Activated CD8-positive, alpha-beta memory T cell treated with anti-CD3 and anti-CD28 coated beads for 48 hours (primary cell): ENCODE measurements at regions not wholly inside any gene's neighbourhood (a gene's known extent, or its start where the extent isn't known, plus 50 kb on each side); places are given as distances from the start of the nearest gene placed in this dataset.

ENCODE experiments used
- DNase-seq, 3 experiments: peaks; one replicate each; pipeline ENCODE4 v3.0.0-alpha.2; 2020; ENCODE audit warnings: low read depth in 2 of 3, low spot score in 2 of 3

DNA sequence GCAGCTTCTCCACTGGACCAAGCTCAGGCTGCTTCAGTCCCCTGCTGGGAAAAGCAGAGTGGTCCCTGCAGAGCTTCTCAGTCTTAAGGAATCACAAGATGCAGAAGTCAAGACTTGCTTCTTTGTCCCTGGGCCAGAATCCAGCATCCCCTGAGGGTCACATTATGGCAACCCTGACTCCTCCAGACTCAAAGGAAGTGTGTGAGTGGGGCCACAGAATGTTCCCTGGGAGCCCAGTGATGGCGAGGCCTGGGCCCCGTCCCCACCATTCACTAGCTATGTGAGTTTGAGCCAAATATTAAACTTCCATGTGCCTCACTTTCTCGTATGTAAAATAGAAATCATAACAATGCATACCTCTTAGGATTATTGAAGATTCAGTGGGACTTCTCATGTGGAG is 122.2 kb upstream of the NCAM1 start:
- no peak for DNase-seq

DNA sequence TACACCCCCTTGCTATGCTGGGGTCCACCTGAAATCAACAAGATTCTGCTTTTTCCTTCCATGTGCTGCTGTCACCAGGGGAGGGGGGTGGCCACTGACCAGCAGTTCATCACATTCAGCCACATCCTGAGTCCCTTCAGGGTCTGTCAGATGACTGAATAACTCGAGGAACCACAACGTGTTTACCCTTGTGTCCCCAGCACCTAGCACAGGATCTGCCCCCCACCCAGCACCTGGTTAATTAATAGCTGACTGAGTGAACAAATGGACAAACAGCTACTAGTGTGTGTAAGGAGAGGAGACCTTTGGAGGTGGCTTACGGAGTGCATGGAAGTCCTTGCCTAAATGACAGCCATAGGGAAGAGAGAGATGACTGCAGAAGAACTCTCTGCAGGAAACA is 119.5 kb upstream of the NCAM1 start:
- no peak for DNase-seq

DNA sequence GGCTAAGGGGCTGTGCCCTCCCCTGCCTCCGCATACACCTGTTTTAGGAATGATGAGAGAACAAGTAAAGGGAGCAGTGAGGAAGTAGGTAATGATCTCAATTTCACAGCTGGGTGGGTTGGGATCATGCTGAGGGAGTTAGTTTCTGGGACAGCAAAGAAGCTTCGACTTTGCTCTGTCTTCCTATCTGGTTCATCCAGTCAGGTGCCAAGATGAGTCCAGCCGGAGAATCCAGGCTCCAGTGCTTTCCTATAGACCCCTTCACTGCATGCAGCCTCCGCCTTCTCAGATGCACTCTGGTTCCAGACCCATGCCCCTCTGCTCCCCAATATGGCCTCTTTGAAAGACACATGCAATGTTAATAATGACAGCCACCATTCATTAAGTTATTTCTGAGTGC is 119.1 kb upstream of the NCAM1 start:
- no peak for DNase-seq

DNA sequence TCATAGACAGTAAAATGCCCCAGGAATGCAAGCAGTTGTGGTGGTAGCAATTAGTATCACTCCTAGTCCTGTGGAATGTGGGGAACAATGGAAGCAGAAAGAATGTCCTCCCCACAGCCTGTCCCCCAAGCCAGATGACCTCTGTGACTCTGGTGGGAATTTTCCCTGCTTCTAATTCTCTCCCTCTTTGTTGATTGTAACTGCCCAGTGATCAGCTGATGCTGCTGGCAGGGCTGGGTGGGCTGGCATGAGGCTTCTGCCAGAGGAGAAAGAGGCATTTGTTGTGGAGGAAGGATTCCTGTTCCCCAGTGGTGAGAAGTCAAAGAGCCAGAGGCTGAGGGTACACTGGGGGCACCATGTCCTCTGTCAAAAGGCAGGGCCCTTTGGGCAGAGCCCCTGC is 116.7 kb upstream of the NCAM1 start:
- DNase-seq: no peak

DNA sequence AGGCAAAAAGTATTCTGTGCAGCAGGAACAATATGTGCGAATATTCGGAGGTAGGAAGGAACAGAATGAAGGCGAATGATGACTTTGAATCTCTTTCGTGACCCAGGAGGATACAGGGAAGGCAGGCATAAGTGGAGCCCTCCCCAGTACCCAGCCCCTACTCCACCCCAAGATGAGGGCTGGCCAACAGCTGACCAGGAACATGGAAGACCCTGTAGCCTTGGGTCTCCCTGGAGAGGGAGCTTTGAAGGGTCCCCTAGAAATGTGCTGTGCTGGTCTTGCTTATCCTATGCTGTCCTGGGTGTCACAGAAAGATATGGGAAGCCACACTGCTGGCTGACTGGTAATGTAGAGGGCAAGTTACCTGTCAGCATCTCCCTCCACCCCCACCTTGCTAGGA is 113.7 kb upstream of the NCAM1 start:
- no peak for DNase-seq

DNA sequence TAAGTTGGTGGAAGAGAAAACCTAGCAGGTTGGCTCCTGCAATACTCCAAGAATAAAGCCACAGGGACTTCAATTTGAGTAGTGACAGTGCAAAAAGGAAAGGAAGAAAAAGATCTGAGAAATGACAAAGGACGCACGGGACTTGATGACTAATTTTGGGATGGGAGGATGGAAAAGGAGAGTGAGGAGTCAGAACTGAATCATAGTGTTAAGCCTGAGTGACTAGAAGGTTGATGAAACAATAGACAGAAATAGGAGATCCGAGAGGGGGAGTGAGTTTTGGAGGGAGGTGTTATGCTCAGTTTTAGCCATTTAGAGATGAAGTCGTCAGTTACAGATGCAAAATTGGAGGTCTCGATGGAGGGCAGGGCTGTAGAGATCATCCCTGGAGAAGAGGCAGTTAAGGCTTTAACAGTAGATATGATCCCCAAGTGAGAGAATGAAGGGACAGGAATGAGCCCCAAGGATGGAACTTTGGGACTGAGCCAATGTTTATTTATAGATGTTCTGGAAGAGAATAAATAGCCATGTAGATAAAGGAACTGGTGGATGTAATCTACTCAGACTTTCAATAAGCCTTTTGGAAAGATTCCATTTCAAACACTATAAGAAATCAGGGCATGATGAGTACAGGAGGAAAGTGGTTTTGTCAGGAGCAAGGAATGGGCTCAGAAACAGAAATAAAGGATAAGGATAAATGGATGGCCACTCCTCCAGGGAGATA is 108.9 kb upstream of the NCAM1 start:
- no peak for DNase-seq

DNA sequence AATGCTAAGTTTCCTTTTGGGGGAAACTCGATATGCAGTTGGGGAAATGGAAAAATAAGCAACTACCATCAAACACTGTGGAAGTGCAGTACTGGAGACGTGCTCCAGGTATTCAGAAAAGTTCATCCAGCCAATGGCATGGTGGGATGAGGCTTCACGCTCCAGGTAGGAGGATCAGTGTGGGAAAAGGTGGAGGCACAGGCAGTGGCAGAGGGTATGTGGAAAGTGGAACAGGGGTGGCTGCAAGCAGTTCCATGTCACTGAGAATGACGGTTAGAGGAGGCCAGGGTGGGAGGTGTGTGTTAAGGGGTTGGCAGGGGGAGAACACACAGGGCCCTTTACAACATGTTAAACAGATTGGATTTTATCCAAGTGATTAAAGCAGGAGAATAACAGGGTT is 105.1 kb upstream of the NCAM1 start:
- DNase-seq: no peak

DNA sequence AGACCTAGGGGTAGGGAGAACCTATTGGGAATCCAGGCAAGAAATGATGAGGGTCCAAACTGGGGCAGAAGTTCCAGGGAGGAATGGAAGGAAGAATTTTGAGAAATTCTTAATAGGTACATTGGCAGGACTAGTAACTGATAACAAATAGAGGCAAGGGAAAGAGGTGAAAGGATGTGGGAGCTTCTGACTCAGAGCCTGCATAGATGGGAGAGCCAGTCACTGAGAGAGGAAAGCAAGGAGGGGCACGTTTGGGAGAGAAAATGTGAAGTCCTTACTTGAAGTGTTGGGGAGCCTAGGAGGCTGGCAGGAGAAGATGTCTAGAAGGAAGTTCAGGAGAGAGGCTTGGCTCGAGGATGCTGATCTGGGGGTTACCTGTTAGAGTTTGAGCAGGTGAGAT is 104.6 kb upstream of the NCAM1 start:
- no peak for DNase-seq

DNA sequence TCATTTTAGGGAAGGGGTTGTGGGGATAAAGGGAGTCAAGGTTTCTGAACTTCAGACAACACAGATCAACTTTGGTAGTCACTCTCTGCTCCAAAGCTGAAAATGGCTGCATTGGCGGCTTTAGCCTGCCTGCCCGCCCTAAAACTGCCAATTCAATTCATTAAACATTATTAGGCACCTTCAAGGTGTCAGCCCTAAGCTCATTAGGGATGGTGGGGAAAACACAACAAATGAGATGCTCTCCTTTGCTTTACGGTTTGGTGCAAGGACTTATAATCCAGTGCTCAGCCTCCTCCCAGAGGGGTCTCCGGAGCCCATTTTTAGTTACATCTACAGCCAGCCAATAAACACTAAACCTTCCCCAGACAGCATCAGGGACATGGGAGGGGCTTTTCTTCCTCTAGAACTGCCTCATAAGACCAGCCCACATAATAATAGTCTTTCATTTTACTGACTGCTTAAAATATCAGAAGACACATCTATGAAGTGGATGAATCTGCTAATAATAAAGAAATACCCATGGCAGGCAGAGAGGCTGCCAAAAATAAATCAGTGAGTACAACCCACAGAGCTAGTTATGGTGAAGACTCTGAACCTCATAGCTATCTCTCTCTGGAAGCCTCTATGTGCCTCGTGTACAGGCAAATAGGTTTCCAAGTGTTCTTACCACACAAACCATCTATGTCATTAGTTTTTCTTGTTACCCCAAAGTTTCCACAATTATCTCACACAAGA is 102.8 kb upstream of the NCAM1 start:
- no peak for DNase-seq

DNA sequence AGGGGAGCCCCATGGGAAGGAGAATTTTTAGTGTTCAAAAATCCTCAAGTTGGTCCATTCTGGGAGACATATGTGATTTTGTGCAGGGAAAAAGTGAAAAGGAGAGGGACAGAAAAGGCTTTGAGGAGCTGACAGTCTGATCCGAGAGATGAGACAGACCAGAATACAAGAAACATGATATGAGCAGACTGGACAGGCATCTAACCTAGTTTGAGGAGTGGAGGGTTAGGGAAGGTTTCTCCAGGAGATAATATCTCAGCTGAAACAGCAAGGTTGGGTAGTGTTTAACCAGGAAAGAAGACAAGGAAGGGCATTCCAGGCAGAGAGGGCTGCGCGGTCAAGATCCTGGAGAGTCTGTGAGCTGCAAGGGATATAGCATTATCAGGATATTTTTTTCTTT is 101.4 kb upstream of the NCAM1 start:
- no peak for DNase-seq

DNA sequence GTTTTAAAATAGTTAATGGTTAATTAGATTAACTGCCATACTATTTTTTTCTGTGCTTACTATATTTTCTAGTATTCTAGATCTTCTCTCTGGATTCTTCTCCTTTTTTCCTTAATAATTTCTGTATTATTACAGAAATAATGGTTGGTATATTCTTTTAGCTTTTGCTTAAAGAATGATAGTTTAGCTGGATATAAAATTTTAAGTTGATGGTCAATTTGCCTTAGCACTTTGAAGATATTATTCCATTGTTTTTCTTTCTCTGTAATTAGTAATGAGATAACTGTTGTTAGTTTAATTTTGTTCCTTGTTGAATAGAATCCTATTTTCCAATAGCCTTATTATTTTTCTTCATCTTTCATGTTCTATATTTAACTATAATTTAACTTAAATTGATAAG is 99.9 kb upstream of the NCAM1 start:
- DNase-seq: no peak

DNA sequence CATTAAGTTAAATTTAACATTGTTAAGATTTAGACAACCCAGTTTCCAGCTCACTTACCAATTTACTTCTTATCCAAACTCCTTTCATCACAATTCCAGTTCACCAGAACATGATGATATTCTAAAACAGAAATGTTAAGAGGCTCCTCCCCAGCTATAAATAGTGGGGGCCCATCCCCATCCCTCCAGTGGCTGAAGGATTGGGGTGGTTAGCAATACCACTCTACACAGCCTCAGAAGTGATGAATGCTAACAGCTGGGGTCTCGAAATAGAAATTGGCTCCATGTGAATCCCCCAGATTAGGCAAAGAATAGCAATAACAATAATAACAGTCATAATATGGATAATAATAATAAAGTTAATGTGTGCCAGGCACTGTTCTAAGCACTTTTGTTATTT is 97.9 kb upstream of the NCAM1 start:
- DNase-seq: no peak

DNA sequence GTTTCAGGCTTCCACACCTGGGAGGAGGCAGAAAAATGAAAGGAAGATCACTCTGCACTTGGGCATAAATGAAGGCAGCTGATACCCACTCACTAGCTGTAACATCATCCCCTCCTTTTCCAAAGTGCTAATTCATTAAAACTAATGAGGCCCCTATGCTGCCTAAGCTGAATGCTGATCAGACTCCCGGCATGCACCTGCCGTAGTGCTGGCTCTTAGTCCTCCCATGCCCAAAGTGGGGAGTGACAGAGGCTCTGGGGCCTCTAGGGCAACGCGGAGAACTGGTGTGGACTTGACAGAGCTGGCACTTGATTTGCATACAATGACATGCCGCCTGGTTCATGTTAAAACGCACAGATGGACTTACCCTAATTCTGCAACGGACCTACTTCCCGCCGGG is 96.5 kb upstream of the NCAM1 start:
- DNase-seq: no peak

DNA sequence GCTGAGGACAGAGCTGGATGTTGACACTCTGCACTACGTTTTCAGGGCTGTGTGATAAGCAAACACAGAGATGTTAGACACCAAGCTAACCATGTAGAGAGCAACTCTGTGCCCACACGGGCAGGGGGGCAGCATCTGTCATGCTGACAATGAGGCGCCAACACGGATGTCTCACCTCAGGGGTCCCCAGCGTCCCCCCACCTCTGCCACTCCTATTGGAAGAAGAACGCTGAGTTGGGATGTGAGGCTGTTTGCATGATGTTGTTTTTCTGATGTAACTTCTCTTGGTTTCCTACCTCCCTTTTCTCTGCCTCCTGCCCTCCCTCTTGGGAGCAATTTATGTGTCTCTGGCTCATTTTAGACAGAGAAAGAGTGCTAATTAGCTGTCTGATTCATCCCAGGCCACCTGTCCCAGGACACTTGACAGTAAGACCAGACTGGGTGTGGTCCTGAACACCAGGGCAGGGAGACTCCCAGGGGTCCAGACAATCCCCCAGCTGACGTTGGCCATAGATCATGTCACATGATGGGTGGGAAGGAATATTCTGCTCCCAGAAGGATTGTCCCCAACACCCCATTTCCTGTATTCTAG is 89.2 kb upstream of the NCAM1 start:
- DNase-seq: no peak

DNA sequence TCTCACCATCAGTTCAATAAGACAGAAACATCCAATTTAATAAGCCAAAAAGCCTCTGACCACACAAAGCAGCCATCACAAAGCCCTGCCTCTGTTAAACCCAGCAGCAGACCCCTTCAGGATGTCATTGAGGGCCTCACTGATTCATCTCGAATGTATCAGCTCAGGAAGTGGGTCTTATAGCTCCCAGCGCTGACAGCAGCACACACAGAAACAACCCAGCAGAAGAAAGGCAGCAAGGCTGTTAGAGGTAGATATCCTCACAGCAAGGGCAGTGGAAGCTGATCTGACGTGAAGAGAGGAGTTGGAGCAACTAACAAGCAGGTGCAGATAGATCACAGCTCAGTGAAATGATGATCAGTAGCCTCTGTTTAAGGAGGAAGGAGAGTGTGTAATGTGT is 86.2 kb upstream of the NCAM1 start:
- DNase-seq: no peak

DNA sequence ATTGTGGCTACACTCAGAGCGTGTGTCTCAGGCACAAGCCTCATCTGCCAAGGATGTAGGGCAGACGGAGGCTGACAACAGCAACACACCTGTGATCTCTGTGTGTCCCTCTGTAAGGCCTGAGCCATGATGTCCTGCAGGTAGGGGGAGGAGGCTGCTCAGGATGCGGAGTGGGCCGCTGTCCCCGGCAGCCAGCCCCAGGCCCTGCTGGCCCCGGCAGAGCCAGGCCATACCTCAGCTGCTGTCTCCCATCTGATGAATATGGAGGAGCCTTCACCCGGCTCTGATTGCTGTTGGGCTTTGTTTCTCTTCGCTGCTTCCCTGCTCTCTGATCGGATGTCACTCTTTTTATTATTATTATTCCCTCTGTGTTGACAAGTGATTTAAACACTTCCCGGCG is 83.6 kb upstream of the NCAM1 start:
- DNase-seq: no peak

DNA sequence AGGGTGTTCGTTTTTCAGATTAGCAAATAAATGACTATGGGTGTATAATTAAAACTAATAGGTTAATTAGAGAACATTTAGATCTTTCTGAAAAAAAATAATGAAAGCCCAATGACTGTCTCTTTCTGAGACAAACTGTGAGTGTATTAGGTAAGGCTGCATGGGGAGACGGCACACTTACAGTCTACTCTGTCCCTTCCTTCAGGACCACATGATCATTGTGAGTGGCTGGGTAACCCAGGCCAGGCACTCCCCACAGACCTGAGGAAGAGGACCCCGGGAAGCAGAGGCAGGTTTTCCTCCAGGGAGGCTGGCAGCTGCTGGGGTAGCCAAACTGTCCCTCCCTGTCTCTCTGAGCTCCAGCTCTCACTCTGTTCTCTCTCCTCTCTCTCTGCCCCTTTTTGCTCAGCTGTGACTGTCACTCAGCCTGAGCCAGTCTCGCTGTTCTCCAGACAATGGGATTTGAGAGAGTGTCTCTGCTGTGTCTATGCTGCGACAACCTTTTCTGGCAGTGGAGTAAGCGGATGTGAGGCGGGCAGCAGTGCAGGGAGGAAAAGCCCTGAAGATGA is 83.1 kb upstream of the NCAM1 start:
- no peak for DNase-seq

DNA sequence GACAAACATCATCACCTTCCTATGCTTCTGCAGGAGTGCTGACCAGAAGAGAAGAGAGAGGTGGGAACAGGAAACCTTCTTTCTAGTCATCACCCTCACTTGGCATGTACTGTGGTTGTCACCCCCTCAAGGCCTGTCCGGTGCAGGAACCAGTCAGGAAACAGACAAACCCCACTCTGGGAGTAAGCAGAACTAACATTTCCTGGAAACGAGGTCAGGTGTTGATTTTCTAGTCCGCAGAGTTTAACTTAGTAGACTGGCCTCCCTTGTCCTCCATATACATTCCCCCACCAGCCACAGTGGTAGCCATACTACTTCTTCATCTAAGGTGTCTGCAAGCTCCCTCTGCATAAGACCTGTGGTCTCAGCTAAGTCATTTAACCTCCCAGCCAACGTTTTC is 80.7 kb upstream of the NCAM1 start:
- no peak for DNase-seq

DNA sequence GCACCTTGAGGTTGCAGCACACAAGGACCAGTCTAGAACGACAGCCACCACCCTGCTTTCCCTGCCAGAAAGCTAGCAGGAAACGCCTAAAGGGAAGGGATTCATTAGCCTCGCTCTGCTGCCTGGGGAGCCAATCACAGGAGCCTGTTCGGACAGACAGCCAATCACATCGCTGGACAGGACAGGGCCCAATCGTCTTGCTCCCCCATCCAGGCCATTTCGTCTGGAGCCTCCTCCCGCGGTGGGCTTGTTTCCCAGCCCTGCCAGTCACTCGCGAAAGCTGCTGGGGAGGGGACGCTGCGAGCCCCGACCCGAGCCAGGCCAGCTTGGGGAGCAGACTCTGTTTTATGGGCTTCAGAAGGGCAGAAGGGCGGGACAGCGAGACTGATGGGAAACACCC is 79.8 kb upstream of the NCAM1 start:
- no peak for DNase-seq

DNA sequence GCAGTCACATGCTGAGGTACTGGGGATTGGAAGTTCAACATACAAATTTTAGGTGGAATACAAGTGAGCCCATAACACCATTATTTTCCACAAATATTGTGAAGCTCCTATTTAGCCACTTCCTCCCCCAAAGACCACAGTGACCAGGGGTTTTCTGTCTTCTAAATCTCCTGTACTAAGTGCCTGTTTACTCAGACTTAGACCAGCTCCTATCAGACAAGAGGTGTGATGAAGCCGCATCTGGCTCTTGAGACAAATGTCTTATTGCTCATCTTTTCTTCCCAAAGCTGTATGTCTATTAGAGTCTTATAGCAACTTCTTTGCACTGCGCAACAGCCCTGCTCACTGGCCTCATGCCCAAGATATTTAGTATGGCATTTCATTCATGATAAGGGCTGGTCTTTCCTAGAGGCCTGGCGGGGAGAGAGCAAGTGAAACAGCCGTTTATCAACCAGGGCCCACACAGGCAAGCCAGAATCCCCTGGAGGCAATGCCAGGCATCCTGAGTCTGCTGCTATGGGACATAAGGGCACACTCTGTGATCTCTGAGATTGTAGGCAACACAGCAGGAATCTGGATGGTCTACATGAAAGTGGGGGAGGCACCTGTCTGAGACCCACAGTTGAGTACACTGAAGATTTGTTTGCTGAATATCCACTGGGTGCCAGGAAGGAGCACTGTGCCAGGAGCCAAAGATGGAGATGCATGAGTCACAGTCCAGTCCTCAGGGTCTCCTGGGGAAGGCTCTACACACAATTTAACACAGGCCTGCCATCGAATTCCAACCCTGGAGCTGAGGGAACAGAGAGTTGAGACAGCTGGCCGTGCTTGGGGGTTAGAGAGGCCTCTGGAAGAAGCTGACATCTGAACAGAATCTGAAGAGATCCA is 78.5 kb upstream of the NCAM1 start:
- no peak for DNase-seq

DNA sequence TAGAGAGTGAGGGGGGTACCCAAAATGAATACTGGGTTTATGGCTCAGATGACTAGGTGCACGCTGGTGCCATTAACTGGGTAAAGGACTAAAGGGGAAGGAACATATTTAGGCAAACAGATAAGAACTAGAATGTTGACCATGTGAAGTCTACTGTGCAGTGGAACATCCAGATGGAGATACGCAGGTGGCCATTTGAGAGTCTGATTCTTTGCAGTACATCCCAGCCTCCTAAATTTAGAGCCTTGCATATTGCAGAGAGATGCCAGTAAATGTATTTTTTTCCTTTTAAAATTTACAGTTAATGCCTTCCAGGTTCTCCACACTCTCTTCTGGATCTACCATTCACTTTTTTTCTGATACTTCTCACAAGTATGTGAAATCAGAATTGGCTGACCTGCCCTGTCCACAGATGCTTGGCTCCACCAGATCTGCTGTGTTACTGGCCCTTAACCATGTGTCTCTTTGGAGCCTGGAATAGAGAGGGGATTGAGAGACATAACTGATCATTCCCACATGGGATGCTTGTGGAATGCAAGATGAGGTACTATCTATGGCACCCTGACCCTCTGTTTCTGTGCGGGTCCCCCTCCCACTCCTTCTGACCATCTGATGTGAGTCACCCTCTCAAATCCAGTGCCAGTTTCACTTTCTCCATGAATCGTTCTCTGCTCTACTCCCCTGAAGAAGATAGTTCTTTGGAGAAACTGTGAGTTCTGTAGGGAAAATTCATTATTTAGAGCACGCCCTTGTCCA is 77.0 kb upstream of the NCAM1 start:
- DNase-seq: no peak
